RKO (cell line): ENCODE measurements at regions not wholly inside any gene's neighbourhood (a gene's known extent, or its start where the extent isn't known, plus 50 kb on each side); places are given as distances from the start of the nearest gene placed in this dataset.
"Not testable (repeated sequence)": the region's sequence is repeated elsewhere in the genome, so short reads cannot be mapped to it uniquely, and the experiment has no call there.

Experiments
- DNase-seq: peaks from one replicate; pipeline ENCODE4 v3.0.0-alpha.2; 2016; ENCODE audit warnings: low spot score

DNA sequence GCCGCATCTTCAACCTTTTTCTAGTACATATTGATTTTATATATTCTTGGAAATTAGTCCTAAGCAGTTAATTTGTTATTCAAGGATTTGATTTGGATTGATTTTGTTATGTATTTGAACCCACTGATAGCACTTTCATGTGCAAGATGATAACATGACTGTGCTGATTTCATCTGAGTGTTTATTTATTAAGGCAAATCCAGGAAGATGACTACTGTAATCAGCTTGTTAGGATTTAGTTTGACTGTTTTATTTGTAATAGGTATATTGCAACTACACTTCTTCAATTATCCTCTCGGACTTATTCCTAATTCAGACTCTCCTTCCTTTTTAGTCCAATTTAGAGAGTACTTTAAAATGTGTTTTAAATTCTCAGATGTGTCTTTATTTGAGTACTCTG lies 75.1 kb upstream of the PRKG1 start:
- no peak for DNase-seq

DNA sequence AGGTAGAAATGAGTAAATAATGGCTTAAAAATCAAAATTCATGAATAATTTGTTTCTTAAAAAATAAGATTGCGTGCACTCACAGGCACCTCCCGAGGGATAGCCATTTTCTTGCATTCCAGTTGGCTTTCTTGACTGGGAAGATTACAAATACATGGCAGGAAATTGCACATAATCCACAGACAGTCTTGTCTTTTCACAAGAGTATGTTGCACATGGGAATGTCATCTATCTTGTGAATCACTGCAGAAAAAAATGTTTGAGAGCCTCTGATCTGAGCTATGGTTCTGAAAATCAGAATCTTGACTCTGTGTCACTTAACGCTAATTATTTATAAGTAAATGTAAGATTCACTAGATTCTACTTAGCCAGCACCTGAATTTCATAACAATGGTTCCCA lies 74.1 kb upstream of the PRKG1 start:
- no peak for DNase-seq

DNA sequence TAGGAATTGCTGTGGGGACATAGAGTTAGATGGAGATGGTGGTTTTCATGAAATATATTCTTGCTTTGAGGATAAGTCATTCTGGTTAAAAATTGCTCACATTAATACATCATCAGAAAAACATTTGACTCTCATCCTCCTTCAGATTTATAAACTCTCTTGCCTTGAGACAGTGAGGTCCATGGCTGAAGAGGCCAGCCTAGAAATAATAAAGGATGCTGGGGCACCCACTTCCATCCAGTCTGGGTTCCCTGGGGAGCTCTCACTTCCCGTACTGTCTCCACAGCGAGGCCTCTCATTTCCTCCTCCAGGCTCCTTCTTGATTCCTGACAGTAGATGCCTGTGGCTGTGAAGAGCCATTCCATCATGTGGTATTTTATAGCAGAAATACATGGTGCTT lies 73.3 kb upstream of the PRKG1 start:
- no peak for DNase-seq

DNA sequence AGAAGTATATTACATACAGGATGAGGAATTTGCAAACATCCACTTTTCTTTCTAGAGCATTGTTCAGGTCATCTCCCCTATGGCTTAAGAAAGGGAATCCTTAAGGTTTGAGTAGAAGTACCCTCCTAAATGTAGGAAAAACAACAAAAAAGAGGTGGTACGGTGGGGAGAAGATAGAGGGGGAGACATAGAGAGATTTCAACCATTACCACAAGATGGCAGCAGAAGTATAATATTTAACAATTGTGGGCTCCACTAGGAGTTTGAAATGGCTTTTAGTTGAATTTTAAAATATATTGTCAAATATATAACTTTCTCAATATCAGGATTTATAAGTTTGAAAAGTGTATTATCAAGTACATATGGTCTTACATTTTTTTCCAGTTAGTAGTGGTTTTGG lies 72.7 kb upstream of the PRKG1 start:
- peak; percentile 42 for DNase-seq

DNA sequence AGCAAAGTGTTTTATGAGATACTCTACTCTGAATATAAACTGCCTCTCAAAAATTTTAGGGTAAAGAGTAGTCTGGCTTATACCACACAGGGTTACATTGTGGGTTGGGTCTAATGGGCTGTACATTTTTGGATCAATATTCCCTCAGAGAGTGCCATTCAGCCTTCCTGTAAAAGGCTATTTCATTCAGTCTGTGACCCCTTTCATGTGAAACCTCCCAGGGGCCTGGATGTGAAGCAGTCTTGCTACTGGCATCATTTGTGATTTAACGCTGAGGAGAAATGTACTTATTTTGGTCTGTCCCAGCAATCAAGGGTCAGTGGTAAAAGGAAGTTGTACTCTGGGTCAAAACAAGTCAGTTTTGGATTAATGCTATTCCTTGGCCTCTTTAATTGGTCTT lies 71.8 kb upstream of the PRKG1 start:
- DNase-seq = no peak

DNA sequence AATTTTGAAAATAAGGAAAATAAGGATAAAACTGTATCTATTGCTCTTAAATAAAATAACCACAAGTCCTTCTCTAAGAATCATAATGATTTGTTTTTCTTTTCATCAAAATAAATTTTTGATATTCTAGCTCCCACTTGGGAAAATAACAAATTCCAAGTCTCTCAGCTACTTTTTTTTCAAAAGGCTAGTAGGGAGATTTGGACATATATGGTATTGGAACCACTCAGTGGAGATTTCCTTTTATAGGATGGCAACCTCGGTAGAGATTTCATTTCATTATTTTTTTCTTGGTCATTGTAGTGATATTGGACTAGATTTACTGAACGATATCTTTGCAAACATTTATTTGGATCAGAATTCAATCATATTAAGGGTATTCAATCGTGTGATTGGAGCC lies 69.5 kb upstream of the PRKG1 start:
- DNase-seq = no peak

DNA sequence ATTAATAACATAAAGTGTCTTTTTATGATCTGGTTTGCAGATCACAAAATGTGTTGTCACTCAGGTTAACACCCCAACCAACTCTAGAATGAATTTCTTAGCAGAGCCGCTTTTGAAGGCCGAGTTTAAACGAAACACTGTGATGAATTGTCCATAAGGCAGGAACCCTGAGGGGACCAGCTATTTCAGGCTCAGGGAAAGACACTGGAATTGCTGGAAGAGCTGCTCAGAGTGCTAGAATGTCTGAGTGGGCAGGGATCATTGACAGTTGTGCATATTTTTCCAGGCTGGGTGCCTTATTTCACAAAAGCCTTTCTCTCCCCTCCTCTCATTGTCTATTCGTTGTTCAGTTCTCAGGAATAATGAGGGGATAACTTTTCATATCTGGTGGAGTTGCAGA lies 68.7 kb upstream of the PRKG1 start:
- DNase-seq = no peak

DNA sequence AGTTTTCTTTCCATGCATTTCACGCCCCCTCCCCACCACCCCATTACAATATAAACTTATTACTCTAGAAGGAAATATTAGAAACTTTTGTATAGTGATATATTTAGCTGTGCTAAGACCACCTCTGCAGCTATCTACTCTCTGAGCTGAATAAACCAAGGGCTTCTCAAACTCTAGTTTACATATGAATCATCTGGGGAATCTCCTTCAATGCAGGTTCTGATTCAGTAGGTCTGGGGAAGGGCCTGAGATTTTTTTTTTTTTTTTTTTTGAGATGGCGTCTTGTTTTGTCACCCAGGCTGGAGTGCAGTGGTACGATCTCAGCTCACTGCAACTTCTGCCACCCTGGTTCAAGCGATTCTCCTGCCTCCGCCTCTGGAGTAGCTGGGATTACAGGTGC lies 67.6 kb upstream of the PRKG1 start:
- DNase-seq = no peak

DNA sequence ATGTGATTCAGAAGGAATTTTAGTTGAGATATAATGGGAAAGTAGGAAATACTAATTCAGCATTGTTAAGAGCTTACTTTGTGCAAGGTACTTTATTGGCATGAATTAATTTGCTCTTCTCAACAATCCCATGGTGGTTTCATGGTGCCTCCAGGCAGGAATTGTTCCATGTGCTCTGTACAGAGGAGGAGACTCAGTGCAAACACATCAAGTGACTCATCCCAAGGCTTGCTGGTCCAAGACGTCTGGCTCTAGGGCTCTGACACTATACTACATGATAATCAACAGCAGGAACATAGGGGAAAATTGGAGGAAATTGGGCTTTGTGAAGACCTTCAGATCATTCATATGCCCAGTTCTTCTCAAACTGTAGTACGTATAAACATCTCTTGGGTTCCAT lies 66.5 kb upstream of the PRKG1 start:
- peak; percentile 13 for DNase-seq

DNA sequence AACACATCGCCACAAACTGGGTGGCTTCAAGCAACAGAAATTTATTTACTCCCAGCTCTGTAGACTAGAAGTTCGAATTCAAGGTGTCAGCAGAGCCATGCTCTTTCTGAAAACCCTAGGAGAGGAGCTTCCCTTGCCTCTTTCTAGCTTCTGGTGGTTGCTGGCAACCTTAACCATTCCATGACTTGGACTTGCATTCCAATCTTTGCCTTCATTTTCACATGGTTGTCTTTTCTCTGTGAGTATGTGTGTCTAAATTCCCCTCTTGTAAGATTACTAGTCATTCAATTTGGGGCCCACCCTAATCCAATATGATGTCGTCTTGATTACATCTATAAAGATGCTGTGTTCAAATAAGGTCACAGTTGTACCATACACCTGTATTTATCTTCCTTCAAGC lies 65.9 kb upstream of the PRKG1 start:
- DNase-seq = no peak

DNA sequence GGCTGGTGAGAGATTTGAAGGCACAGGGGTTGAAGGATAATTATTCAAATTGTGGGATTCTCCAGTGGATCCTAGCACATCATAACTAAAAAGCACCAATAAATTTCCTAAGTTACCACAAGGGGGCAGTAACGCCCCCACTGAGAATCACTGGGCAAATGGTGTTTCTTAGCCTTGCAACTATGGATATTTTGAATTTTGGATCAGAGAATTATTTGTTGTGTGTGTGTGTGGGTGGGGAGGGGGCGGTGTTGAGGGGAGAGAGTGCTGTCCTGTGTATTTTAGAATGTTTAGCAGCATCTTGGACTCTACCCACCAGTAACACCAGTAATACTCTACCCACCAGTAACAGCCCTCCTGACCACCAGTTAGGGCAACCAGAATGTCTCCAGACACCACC lies 63.3 kb upstream of the PRKG1 start:
- DNase-seq = peak; percentile 38

DNA sequence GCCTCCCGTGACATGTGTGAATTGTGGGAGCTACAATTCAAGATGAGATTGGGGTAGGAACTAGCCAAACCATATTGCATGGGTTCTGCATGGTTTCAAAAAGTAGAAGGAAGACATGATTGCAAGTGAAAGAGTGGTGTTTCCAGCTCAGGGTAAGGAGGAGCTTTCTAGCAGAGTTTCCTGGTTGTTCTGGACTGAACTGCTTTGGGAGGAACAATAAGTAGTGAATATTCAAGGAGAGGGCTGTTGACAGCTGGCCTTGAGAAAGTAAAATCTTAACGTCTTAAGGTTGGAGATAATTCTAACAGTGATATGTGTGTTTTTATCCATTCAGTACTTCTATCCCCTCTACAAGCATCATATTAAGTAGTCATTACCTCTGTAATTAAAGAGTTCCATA lies 62.2 kb upstream of the PRKG1 start:
- DNase-seq = no peak

DNA sequence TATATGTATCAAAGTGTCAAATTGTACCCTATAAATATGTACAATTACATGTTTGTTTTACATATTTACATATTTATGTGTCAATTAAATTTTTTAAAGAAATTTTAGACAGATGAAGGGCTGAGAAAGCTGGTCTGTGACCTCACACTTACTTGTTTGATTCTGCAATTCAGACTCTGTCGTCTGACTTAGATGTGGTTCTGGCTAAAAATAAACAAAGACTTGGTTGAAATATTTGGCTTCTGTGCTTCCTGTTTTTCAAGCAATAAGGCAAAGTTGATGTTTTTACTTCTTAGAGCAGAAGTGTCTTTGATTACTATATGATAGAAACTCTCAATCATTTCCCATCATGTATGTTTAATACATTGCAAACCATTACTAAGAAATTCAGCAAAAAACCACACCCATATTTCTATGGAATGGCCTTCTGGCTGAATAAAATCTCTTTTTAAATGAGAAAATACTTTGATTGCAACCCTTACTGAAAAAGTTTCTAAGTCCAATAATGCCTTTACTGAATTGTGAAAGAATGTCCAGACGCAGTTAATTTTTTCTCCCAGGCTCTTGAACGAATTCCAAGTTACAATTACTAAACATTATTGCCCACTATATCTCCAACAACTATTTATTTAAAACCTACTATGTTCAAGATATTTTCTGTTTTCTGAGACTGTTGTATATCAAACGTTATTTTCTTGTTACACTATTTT lies 59.5 kb upstream of the PRKG1 start:
- no peak for DNase-seq

DNA sequence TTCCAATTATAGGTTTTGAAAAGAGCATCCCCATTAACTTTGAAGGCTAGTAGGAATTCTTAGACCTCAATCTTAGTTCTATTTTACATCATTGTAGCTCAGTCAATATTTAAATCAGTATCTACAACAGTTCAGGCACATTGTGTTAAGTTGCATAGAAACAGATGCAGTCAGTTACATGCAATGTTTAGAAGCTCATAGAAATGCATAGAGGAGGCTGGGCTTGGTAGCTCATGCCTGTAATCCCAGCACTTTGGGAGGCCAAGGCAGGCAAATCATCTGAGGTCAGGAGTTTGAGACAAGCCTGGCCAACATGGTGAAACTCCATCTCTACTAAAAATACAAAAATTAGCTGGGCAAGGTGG lies 58.9 kb upstream of the PRKG1 start:
- DNase-seq = not testable (repeated sequence)

DNA sequence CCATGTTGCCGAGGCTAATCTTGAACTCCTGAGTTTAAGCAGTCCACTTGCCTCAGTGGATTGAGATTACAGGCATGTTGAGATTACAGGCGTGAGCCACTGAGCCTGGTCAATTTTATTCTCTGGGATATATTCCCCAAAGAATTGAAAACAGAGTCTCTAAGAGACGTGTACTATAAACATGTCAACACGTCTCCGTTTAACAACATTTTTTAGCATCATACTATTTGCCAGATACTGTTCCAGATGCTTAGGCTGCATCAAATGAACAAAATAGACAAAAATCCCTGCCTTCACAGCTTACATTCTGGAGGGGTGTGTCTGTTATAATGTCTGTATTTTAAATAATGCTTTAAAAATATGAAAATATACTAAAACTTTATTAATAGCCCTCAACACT lies 54.1 kb upstream of the PRKG1 start:
- DNase-seq = no peak

DNA sequence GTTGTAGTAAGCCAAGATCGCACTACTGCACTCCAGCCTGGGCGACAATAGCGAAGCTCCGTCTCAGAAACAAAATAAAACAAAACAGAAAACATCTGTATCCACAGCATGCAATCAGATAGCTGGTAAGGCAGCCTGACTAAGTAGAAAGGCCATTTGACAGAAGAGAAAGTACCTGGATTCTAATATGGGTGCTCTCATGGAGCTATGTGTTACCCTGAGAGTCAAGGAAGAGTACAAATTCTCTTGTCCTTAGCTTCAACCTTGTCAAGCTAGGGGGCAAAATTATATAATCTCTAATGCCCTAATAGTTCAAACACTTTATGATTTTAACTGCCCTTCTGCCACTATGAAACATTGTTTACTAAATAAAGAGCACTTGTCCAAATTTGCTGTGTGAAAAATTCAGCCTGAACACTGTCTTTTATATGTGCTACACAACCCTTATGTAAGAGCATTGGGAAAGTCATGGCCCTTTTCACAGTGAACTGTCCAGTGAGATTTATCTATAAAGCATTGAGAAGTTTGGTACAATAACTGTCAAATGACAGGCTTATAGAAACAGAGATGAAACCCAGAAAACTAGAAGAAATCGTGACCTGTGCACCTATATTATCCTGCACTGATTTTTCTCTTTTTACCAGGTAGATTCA lies 51.2 kb upstream of the PRKG1 start:
- DNase-seq = no peak

DNA sequence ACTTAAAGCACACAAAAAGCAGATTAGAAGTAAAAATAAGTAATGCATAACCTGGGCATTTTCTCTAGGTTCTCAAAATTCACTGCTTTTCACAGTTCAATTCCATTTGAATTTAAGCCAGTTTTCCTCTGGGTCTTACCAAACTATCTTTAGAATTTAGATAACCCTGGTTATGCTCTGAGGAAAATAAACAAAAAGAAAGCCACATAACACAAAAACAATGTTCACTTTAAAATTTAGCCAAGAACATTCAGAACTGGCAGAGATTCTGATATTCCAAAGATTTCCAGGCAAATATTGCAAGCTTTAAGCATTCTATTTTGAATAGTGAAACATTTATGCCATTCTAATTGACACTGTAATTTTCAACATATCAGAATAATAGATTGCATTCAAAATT lies 50.7 kb upstream of the PRKG1 start:
- no peak for DNase-seq
